ENCODE measurements at regions not wholly inside any gene's neighbourhood (a gene's known extent, or its start where the extent isn't known, plus 50 kb on each side); places are given as distances from the start of the nearest gene placed in this dataset.

DNA sequence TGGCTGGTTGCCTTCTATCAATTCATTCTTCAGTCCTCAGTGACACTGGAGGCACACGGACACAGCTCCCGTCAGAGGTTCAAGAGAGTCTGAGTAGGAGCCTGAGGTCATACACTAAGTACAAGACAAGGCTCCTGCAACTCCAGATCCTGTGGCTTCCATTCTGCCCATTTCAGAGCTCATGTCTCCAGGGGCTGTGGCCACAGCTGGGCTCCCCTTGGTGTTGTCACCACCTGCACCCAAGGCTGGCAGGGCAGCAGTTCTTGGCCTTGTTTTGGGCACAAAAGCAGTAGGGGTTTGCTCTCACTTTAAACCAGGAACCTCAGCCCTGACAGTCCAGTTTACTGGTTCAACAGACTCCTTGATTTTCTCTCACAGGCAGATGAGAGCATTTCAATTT lies 189.6 kb downstream of the ICE1 start:
- TF ChIP-seq CTCF (IDR thresholded peaks at IDR 0.05; ENCODE audit: poor library complexity, severe bottlenecking) (no peak), EZH2 (IDR thresholded peaks at IDR 0.05; ENCODE audit: borderline replicate concordance, insufficient read depth, low read length, poor library complexity, severe bottlenecking) (no peak), POLR2AphosphoS5 (IDR thresholded peaks at IDR 0.05) (no peak), TAF1 (IDR thresholded peaks at IDR 0.05; ENCODE audit: low read depth) (no peak), REST (IDR thresholded peaks at IDR 0.05; ENCODE audit: borderline replicate concordance) (no peak)

All from neural cell (in vitro differentiated cells).